Heart left ventricle (tissue), 16 donors: ENCODE measurements at regions not wholly inside any gene's neighbourhood (a gene's known extent, or its start where the extent isn't known, plus 50 kb on each side); places are given as distances from the start of the nearest gene placed in this dataset.

ENCODE experiments used
- ATAC-seq, 4 donors: fragments of 200-7000 bp; cut with Tn5 transposase; one replicate each; pipeline ENCODE4 v1.9.1; 2020 to 2022; ENCODE audit warnings: moderate library complexity in 4 of 4, mild to moderate bottlenecking in 3 of 4, moderate number of reproducible peaks in 1 of 4
- DNase-seq, 5 donors: peaks; one replicate each; pipeline ENCODE4 v3.0.0-alpha.2; 2020
- H3K27ac ChIP-seq, 12 donors: fragments of 200-600 bp; sonication (generic) in 4 of 12; one replicate each; pipeline versions ENCODE4 v1.5.0 to v1.8.0; 2016 to 2022; ENCODE audit warnings: mild to moderate bottlenecking in 2 of 12
- H3K27me3 ChIP-seq, 9 donors: fragments of 200-600 bp; sonication (generic) in 2 of 9; one replicate each; pipeline versions ENCODE4 v1.5.1 to v1.8.0; 2016 to 2022; ENCODE audit warnings: mild to moderate bottlenecking in 3 of 9
- H3K36me3 ChIP-seq, 9 donors: fragments of 200-600 bp; sonication (generic) in 2 of 9; one replicate each; pipeline versions ENCODE4 v1.5.0 to v1.8.0; 2018 to 2022; ENCODE audit warnings: mild to moderate bottlenecking in 2 of 9
- H3K4me1 ChIP-seq, 12 donors: fragments of 200-600 bp; sonication (generic) in 4 of 12; one replicate each; pipeline versions ENCODE4 v1.5.0 to v1.8.0; 2016 to 2022; ENCODE audit warnings: mild to moderate bottlenecking in 3 of 12
- H3K4me3 ChIP-seq, 12 donors: fragments of 200-600 bp; sonication (generic) in 4 of 12; one replicate each; pipeline versions ENCODE4 v1.5.0 to v1.8.0; 2017 to 2022; ENCODE audit warnings: mild to moderate bottlenecking in 9 of 12, moderate library complexity in 4 of 12
- H3K9me3 ChIP-seq, 12 donors: fragments of 200-600 bp; sonication (generic) in 4 of 12; one replicate each; pipeline versions ENCODE4 v1.5.0 to v1.8.0; 2016 to 2022; ENCODE audit warnings: mild to moderate bottlenecking in 1 of 12
- CTCF ChIP-seq, 12 donors: fragments of 200-600 bp; sonication (generic) in 4 of 12; IDR thresholded peaks; one replicate each; pipeline versions ENCODE4 v1.5.0 to v1.8.0; 2018 to 2022; ENCODE audit warnings: antibody characterized with exemption in 12 of 12, mild to moderate bottlenecking in 5 of 12
- POLR2A ChIP-seq, 2 donors: fragments of 450-650 bp; IDR thresholded peaks; one replicate each; pipeline ENCODE4 v1.6.1; 2017; ENCODE audit warnings: antibody characterized with exemption in 2 of 2, mild to moderate bottlenecking in 2 of 2, moderate library complexity in 2 of 2
- WGBS, 4 donors: extraction: QIAGEN DNeasy Blood & Tissue Kit in 2 of 4; methylation state at CpG; one replicate each; pipeline versions ENCODE4 v1.1.5 to v1.1.7; 2013 to 2018; 5-methylcytosine and 5-hydroxymethylcytosine counted together
- intact Hi-C, 10 donors: fragments of 100-400 bp; cut with DNase I; formaldehyde crosslinking; loops; one replicate each; pipeline versions ENCODE4 v1.11.1 to v1.14.2; 2022
- donor health status: ischemic (EF 13 %, LVEDD 7.1; RV severe dilation, severe dysfunction).
- donor health status: healthy with polysubstance abuse.
- donor health status: DM: no; HTN: yes; CAD: no.
- donor health status: DM: no; HTN: no; CAD: no.
- donor health status: ischemic (EF 25% LVEDD 6.9; RV normal size, moderate dysfunction).
- donor health status: ischemic (EF 25% LVEDD 5.7; RV mildly dilated, moderate dysfunction).
- donor health status: healthy.
- donor health status: DM: yes; HTN: yes; CAD: no.
- donor health status: ischemic (EF 35%, LVEDD 5.7; RV mildly dilated, moderate dysfunction).
- donor health status: nonischemic (EF 11% LVEDD 7.7; RV severe dilation, severe dysfunction).
- donor health status: DM: yes; HTN: yes; CAD: no.
- donor health status: PGD.
- donor health status: ischemic (EF 29% LVEDD 5.4; RV normal size, mild dysfunction).
- donor health status: nonischemic (EF 23%, LVEDD 6.1; RV moderate dilation, normal function).

GRCh38 chr5:21694567-21694966, 1158.6 kb downstream of the CDH12 start:
- H3K4me3 ChIP-seq, result no peak overlapping the region
- H3K4me1 ChIP-seq, result no peaks in the 10 kb centered on the region
- peaks cover 0 to 11% (median 0%) of the 10 kb centered on the region in 12 donors for H3K9me3 ChIP-seq
- H3K27me3 ChIP-seq, result no peaks in the 10 kb centered on the region
- intact Hi-C loops, result no loop called here
- WGBS, 4 donors, result 58 to 89% (median 87%) methylated on average over 2 of the region's 2 CpGs
- no peak overlapping the region for H3K27ac ChIP-seq
- no peaks in the 10 kb centered on the region for H3K36me3 ChIP-seq
- no peak for DNase-seq
- no peak for TF ChIP-seq POLR2A (IDR thresholded peaks at IDR 0.05)
- no peak for TF ChIP-seq CTCF (IDR thresholded peaks at IDR 0.05)
- no peak for ATAC-seq

GRCh38 chr5:21693591-21693990, 1159.6 kb downstream of the CDH12 start:
- no peak for ATAC-seq
- H3K36me3 ChIP-seq, result no peaks in the 10 kb centered on the region
- H3K27ac ChIP-seq, result no peak overlapping the region
- no peaks in the 10 kb centered on the region for H3K27me3 ChIP-seq
- no peak for DNase-seq
- no peaks in the 10 kb centered on the region for H3K4me1 ChIP-seq
- intact Hi-C loops, result no loop called here
- H3K4me3 ChIP-seq, result no peak overlapping the region
- TF ChIP-seq POLR2A (IDR thresholded peaks at IDR 0.05) (no peak), CTCF (IDR thresholded peaks at IDR 0.05) (no peak)
- peaks cover 0 to 11% (median 0%) of the 10 kb centered on the region in 12 donors for H3K9me3 ChIP-seq

- DNase-seq, result no peak
- TF ChIP-seq CTCF (IDR thresholded peaks at IDR 0.05) (no peak), POLR2A (IDR thresholded peaks at IDR 0.05) (no peak)
- no peak for ATAC-seq
- no peak overlapping the region for H3K27ac ChIP-seq
- H3K27me3 ChIP-seq, result no peaks in the 10 kb centered on the region
- no peaks in the 10 kb centered on the region for H3K9me3 ChIP-seq
- H3K4me1 ChIP-seq, result no peaks in the 10 kb centered on the region
- WGBS, 4 donors, result 68 to 79% (median 75%) methylated on average over 3 of the region's 3 CpGs
- intact Hi-C loops, result no loop called here
- H3K36me3 ChIP-seq, result no peaks in the 10 kb centered on the region
- H3K4me3 ChIP-seq, result no peak overlapping the region
Measured at GRCh38 chr5:21689587-21689986, 1163.6 kb downstream of the CDH12 start.

- no peak for ATAC-seq
- intact Hi-C loops, result no loop called here
- TF ChIP-seq POLR2A (IDR thresholded peaks at IDR 0.05) (no peak), CTCF (IDR thresholded peaks at IDR 0.05) (no peak)
- Histone ChIP-seq H3K27me3 (no peaks in the 10 kb centered on the region), H3K4me1 (no peaks in the 10 kb centered on the region), H3K36me3 (no peaks in the 10 kb centered on the region), H3K4me3 (no peak overlapping the region), H3K9me3 (no peaks in the 10 kb centered on the region), H3K27ac (no peak overlapping the region)
- WGBS, 4 donors, result 55 to 77% (median 68%) methylated on average over 1 of the region's 1 CpG
- DNase-seq, result no peak
Measured at GRCh38 chr5:21688655-21689054, 1164.5 kb downstream of the CDH12 start.
